ENCODE measurements at regions not wholly inside any gene's neighbourhood (a gene's known extent, or its start where the extent isn't known, plus 50 kb on each side); places are given as distances from the start of the nearest gene placed in this dataset.
"Not testable (repeated sequence)": the region's sequence is repeated elsewhere in the genome, so short reads cannot be mapped to it uniquely, and the experiment has no call there.

GRCh38 chr12:24363177-24363754 is 413.8 kb upstream of the SOX5 start:
- DNase-seq (ENCODE audit: low read depth), result no peak

- DNase-seq (ENCODE audit: low read depth), result no peak
Observed at GRCh38 chr12:24361877-24362580, 412.6 kb upstream of the SOX5 start.

GRCh38 chr12:24360907-24361306 is 411.4 kb upstream of the SOX5 start:
- DNase-seq (ENCODE audit: low read depth), result peak; percentile 72

- no peak for DNase-seq (ENCODE audit: low read depth)
Observed at GRCh38 chr12:24360461-24360860, 411.0 kb upstream of the SOX5 start.

- peak; percentile 10 for DNase-seq (ENCODE audit: low read depth)
Observed at GRCh38 chr12:24360057-24360456, 410.6 kb upstream of the SOX5 start.

GRCh38 chr12:24359418-24359817 is 409.9 kb upstream of the SOX5 start:
- no peak for DNase-seq (ENCODE audit: low read depth)

- DNase-seq (ENCODE audit: low read depth), result no peak
Observed at GRCh38 chr12:24356240-24356804, 406.9 kb upstream of the SOX5 start.

- DNase-seq (ENCODE audit: low read depth), result no peak
Observed at GRCh38 chr12:24352363-24352762, 402.9 kb upstream of the SOX5 start.

- DNase-seq (ENCODE audit: low read depth), result no peak
Observed at GRCh38 chr12:24349051-24349799, 399.8 kb upstream of the SOX5 start.

- DNase-seq (ENCODE audit: low read depth), result not testable (repeated sequence)
Observed at GRCh38 chr12:24348180-24348579, 398.7 kb upstream of the SOX5 start.

- no peak for DNase-seq (ENCODE audit: low read depth)
Observed at GRCh38 chr12:24328261-24328660, 378.8 kb upstream of the SOX5 start.

- no peak for DNase-seq (ENCODE audit: low read depth)
Observed at GRCh38 chr12:24325331-24325730, 375.9 kb upstream of the SOX5 start.

GRCh38 chr12:24307716-24308335 is 358.4 kb upstream of the SOX5 start:
- peak; percentile 20 for DNase-seq (ENCODE audit: low read depth)

GRCh38 chr12:24307153-24307552 is 357.7 kb upstream of the SOX5 start:
- no peak for DNase-seq (ENCODE audit: low read depth)

GRCh38 chr12:24306001-24306400 is 356.5 kb upstream of the SOX5 start:
- no peak for DNase-seq (ENCODE audit: low read depth)

- DNase-seq (ENCODE audit: low read depth), result no peak
Observed at GRCh38 chr12:24304285-24304684, 354.8 kb upstream of the SOX5 start.

GRCh38 chr12:24302708-24303107 is 353.2 kb upstream of the SOX5 start:
- DNase-seq (ENCODE audit: low read depth), result no peak

- peak; percentile 66 for DNase-seq (ENCODE audit: low read depth)
Observed at GRCh38 chr12:24297516-24297915, 348.0 kb upstream of the SOX5 start.

- DNase-seq (ENCODE audit: low read depth), result no peak
Observed at GRCh38 chr12:24293549-24293948, 344.1 kb upstream of the SOX5 start.

- no peak for DNase-seq (ENCODE audit: low read depth)
Observed at GRCh38 chr12:24287963-24288362, 338.5 kb upstream of the SOX5 start.

GRCh38 chr12:24285448-24285847 is 336.0 kb upstream of the SOX5 start:
- DNase-seq (ENCODE audit: low read depth), result no peak

- DNase-seq (ENCODE audit: low read depth), result no peak
Observed at GRCh38 chr12:24281341-24281740, 331.9 kb upstream of the SOX5 start.
